Heart right ventricle (tissue), 16 donors: ENCODE measurements at regions not wholly inside any gene's neighbourhood (a gene's known extent, or its start where the extent isn't known, plus 50 kb on each side); places are given as distances from the start of the nearest gene placed in this dataset.

Experiments
- ATAC-seq, 8 donors: fragments of 200-7000 bp; cut with Tn5 transposase; one replicate each; pipeline ENCODE4 v1.9.1; 2020; ENCODE audit warnings: mild to moderate bottlenecking in 8 of 8, moderate library complexity in 8 of 8, moderate number of reproducible peaks in 1 of 8
- DNase-seq, 2 donors: peaks; one replicate each; pipeline ENCODE4 v3.0.0-alpha.2; 2020
- H3K27ac ChIP-seq, 10 donors: fragments of 200-600 bp; sonication (generic) in 2 of 10; one replicate each; pipeline versions ENCODE4 v1.5.0 to v1.8.0; 2020 to 2022; ENCODE audit warnings: mild to moderate bottlenecking in 3 of 10
- H3K27me3 ChIP-seq, 7 donors: fragments of 200-600 bp; one replicate each; pipeline ENCODE4 v1.8.0; 2021 to 2022; ENCODE audit warnings: mild to moderate bottlenecking in 2 of 7
- H3K36me3 ChIP-seq, 9 donors: fragments of 200-600 bp; sonication (generic) in 1 of 9; one replicate each; pipeline versions ENCODE4 v1.5.0 to v1.8.0; 2020 to 2022; ENCODE audit warnings: mild to moderate bottlenecking in 2 of 9
- H3K4me1 ChIP-seq, 9 donors: fragments of 200-600 bp; sonication (generic) in 1 of 9; one replicate each; pipeline versions ENCODE4 v1.5.0 to v1.8.0; 2020 to 2022; ENCODE audit warnings: mild to moderate bottlenecking in 4 of 9
- H3K4me3 ChIP-seq, 10 donors: fragments of 200-600 bp; sonication (generic) in 2 of 10; one replicate each; pipeline versions ENCODE4 v1.5.0 to v1.8.0; 2020 to 2022; ENCODE audit warnings: mild to moderate bottlenecking in 7 of 10, moderate library complexity in 2 of 10
- H3K9me3 ChIP-seq, 11 donors: fragments of 200-600 bp in 10 of 11; sonication (generic) in 2 of 11; one replicate each; pipeline versions ENCODE4 v1.5.0 to v1.8.0; 2013 to 2022; ENCODE audit warnings: mild to moderate bottlenecking in 2 of 11, control low read depth in 1 of 11, moderate library complexity in 1 of 11
- CTCF ChIP-seq, 9 donors: fragments of 200-600 bp; sonication (generic) in 2 of 9; IDR thresholded peaks; one replicate each; pipeline versions ENCODE4 v1.5.0 to v1.8.0; 2021 to 2022; ENCODE audit warnings: antibody characterized with exemption in 9 of 9, mild to moderate bottlenecking in 5 of 9, moderate library complexity in 1 of 9
- WGBS, 2 donors: extraction: QIAGEN DNeasy Blood & Tissue Kit; methylation state at CpG; one replicate each; pipeline ENCODE4 v1.1.7; 2013; ENCODE audit warnings: inconsistent platforms in 1 of 2; 5-methylcytosine and 5-hydroxymethylcytosine counted together
- intact Hi-C, 10 donors: fragments of 100-400 bp; cut with DNase I; formaldehyde crosslinking; loops; one replicate each; pipeline versions ENCODE4 v1.11.1 to v1.14.2; 2022
- donor health status: Arrhythmogenic right ventricular cardiomyopathy.
- donor health status: ischemic (EF 13 %, LVEDD 7.1; RV severe dilation, severe dysfunction).
- donor health status: healthy with polysubstance abuse.
- donor health status: DM: no; HTN: yes; CAD: no.
- donor health status: DM: no; HTN: no; CAD: no.
- donor health status: ischemic (EF 25% LVEDD 6.9; RV normal size, moderate dysfunction).
- donor health status: ischemic (EF 25% LVEDD 5.7; RV mildly dilated, moderate dysfunction).
- donor health status: healthy.
- donor health status: DM: yes; HTN: yes; CAD: no.
- donor health status: Ischemic cardiomyopathy.
- donor health status: ischemic (EF 35%, LVEDD 5.7; RV mildly dilated, moderate dysfunction).
- donor health status: nonischemic (EF 11% LVEDD 7.7; RV severe dilation, severe dysfunction).
- donor health status: DM: yes; HTN: yes; CAD: no.
- donor health status: PGD.
- donor health status: ischemic (EF 29% LVEDD 5.4; RV normal size, mild dysfunction).
- donor health status: nonischemic (EF 23%, LVEDD 6.1; RV moderate dilation, normal function).

DNA sequence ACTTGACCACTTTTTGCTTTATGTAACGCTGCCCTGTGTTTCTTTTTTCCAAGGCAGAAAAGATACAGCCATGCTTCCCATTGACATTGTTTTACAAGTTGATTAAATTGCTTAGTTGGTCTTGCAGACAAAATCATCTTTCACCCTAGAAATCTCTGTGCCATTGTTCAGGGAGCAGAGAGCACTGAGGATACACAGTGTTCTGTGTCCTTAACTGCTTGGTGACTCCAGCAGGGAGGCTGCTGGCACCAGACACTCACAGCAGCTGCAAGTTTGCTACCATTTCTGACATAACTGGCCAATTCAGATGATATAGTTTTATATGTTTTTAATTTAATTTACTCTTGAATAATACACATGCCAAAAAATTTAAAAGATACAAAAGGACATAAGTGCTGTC, 118.7 kb downstream of the RGS2 start:
- WGBS, 2 donors = 82 to 87% methylated on average over 1 of the region's 1 CpG

GRCh38 chr1:192929597-192929996, 120.8 kb downstream of the RGS2 start:
- H3K4me3 ChIP-seq = no peak overlapping the region
- H3K27ac ChIP-seq = no peak overlapping the region
- peaks cover 0 to 5% (median 0%) of the 10 kb centered on the region in 11 donors for H3K9me3 ChIP-seq
- H3K36me3 ChIP-seq = no peaks in the 10 kb centered on the region
- no peak for DNase-seq
- 78 to 85% methylated on average over 3 of the region's 3 CpGs for WGBS, 2 donors
- no peaks in the 10 kb centered on the region for H3K27me3 ChIP-seq
- intact Hi-C loops = no loop called here
- H3K4me1 ChIP-seq = peaks cover 0 to 10% (median 6%) of the 10 kb centered on the region in 9 donors
- no peak for ATAC-seq
- no peak for TF ChIP-seq CTCF (IDR thresholded peaks at IDR 0.05)

More for the DNA sequence above, 118.7 kb downstream of the RGS2 start:
- no peak overlapping the region for H3K27ac ChIP-seq
- H3K36me3 ChIP-seq = no peaks in the 10 kb centered on the region
- peak in 2 of 8 donors; percentile 69 to 84 for ATAC-seq
- no peak overlapping the region for H3K4me3 ChIP-seq
- H3K27me3 ChIP-seq = no peaks in the 10 kb centered on the region
- H3K4me1 ChIP-seq = peaks cover 0 to 10% (median 6%) of the 10 kb centered on the region in 9 donors
- DNase-seq = no peak
- intact Hi-C loops = no loop called here
- H3K9me3 ChIP-seq = peaks cover 0 to 5% (median 0%) of the 10 kb centered on the region in 11 donors
- TF ChIP-seq CTCF (IDR thresholded peaks at IDR 0.05) = no peak

GRCh38 chr1:192933744-192934143, 124.9 kb downstream of the RGS2 start:
- Histone ChIP-seq H3K4me1 (peaks cover 0 to 22% (median 0%) of the 10 kb centered on the region in 9 donors), H3K4me3 (no peak overlapping the region), H3K27ac (no peak overlapping the region), H3K27me3 (no peaks in the 10 kb centered on the region), H3K36me3 (no peaks in the 10 kb centered on the region), H3K9me3 (peaks cover 0 to 5% (median 0%) of the 10 kb centered on the region in 11 donors)
- DNase-seq (no peak), ATAC-seq (no peak)
- intact Hi-C loops = no loop called here
- WGBS, 2 donors = 86 to 94% methylated on average over 1 of the region's 1 CpG
- TF ChIP-seq CTCF (IDR thresholded peaks at IDR 0.05) = no peak

DNA sequence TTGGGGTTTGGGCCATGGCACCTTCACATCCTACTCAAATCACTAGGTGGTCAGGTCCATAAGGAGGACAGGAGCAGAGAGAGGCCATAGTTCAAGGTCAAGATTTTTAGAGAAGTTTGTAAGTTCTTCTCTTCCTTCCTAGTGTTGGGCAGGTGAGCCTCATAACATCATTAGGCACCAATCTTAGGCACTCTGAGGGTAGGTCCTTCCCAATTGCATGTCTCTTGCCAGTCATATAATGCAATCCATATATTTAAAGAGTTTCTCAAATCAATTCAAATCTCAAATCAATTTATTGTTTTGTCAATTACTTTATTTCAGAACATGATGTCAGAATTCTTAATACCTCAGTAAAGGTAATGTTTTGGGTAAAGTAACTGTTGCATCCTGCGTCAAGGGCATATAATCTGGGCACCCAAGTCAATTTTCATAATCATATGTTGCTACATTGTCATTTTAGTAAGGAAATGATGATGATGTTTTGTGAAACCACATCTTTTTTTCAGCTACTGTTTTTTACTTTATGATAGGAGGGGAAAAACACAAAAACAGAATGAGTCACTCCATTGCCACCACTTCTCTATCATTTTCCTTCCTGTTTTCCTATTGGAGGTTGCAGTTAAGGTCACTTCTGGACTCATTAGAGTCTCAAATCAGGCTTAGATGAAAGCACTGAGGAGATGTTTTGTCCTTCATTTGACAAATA, 122.7 kb downstream of the UCHL5 start:
- Histone ChIP-seq H3K36me3 (no peaks in the 10 kb centered on the region), H3K4me3 (no peak overlapping the region), H3K9me3 (peaks cover 0 to 5% (median 0%) of the 10 kb centered on the region in 11 donors), H3K27me3 (no peaks in the 10 kb centered on the region), H3K4me1 (peaks cover 0 to 33% (median 0%) of the 10 kb centered on the region in 9 donors), H3K27ac (peak overlapping the region in 2 of 10 donors; percentile 53 to 77)
- TF ChIP-seq CTCF (IDR thresholded peaks at IDR 0.05) = no peak
- no peak for DNase-seq
- intact Hi-C loops = no loop called here
- 88 to 90% methylated on average over 1 of the region's 1 CpG for WGBS, 2 donors
- ATAC-seq = peak in 3 of 8 donors; percentile 37 to 59 (median 41)
